ENCODE measurements at regions not wholly inside any gene's neighbourhood (a gene's known extent, or its start where the extent isn't known, plus 50 kb on each side); places are given as distances from the start of the nearest gene placed in this dataset.

GRCh38 chr3:139095803-139096466, 51.2 kb upstream of the PRR23C start:
- no peak for DNase-seq (ENCODE audit: insufficient read length, low spot score)
- no peak for FAIRE-seq
- TF ChIP-seq POLR2A (IDR thresholded peaks at IDR 0.05; ENCODE audit: low read depth, low read length) = no peak

GRCh38 chr3:139096670-139097069, 52.0 kb upstream of the PRR23C start:
- DNase-seq (ENCODE audit: insufficient read length, low spot score) (no peak), FAIRE-seq (no peak)
- no peak for TF ChIP-seq POLR2A (IDR thresholded peaks at IDR 0.05; ENCODE audit: low read depth, low read length)

GRCh38 chr3:139098391-139098790, 53.7 kb upstream of the PRR23C start:
- no peak for TF ChIP-seq POLR2A (IDR thresholded peaks at IDR 0.05; ENCODE audit: low read depth, low read length)
- DNase-seq (ENCODE audit: insufficient read length, low spot score) = no peak
- FAIRE-seq = no peak

- DNase-seq (ENCODE audit: insufficient read length, low spot score) (no peak), FAIRE-seq (no peak)
- TF ChIP-seq POLR2A (IDR thresholded peaks at IDR 0.05; ENCODE audit: low read depth, low read length) = no peak
These were observed 55.5 kb upstream of the PRR23C start for GRCh38 chr3:139099968-139100817.

- TF ChIP-seq POLR2A (IDR thresholded peaks at IDR 0.05; ENCODE audit: low read depth, low read length) = no peak
- FAIRE-seq (no peak), DNase-seq (ENCODE audit: insufficient read length, low spot score) (no peak)
These were observed 56.1 kb upstream of the PRR23C start for GRCh38 chr3:139100821-139101220.

- TF ChIP-seq POLR2A (IDR thresholded peaks at IDR 0.05; ENCODE audit: low read depth, low read length) = no peak
- DNase-seq (ENCODE audit: insufficient read length, low spot score) = no peak
- FAIRE-seq = no peak
These were observed 56.7 kb upstream of the PRR23C start for GRCh38 chr3:139101396-139101795.

GRCh38 chr3:139103484-139103883, 58.8 kb upstream of the PRR23C start:
- TF ChIP-seq POLR2A (IDR thresholded peaks at IDR 0.05; ENCODE audit: low read depth, low read length) = no peak
- DNase-seq (ENCODE audit: insufficient read length, low spot score) = no peak
- FAIRE-seq = no peak

GRCh38 chr3:139104062-139104461, 59.4 kb upstream of the PRR23C start:
- FAIRE-seq (no peak), DNase-seq (ENCODE audit: insufficient read length, low spot score) (no peak)
- no peak for TF ChIP-seq POLR2A (IDR thresholded peaks at IDR 0.05; ENCODE audit: low read depth, low read length)

- DNase-seq (ENCODE audit: insufficient read length, low spot score) (no peak), FAIRE-seq (no peak)
These were observed 60.5 kb upstream of the PRR23C start for GRCh38 chr3:139105154-139105702.

GRCh38 chr3:139106013-139106932, 61.6 kb upstream of the PRR23C start:
- TF ChIP-seq POLR2A (IDR thresholded peaks at IDR 0.05; ENCODE audit: low read depth, low read length) = no peak
- FAIRE-seq (no peak), DNase-seq (ENCODE audit: insufficient read length, low spot score) (no peak)

More at GRCh38 chr3:139105154-139105702, 60.5 kb upstream of the PRR23C start:
- TF ChIP-seq POLR2A (IDR thresholded peaks at IDR 0.05; ENCODE audit: low read depth, low read length) = no peak

- no peak for FAIRE-seq
- DNase-seq (ENCODE audit: insufficient read length, low spot score) = no peak
- no peak for TF ChIP-seq POLR2A (IDR thresholded peaks at IDR 0.05; ENCODE audit: low read depth, low read length)
These were observed 62.9 kb upstream of the PRR23C start for GRCh38 chr3:139107424-139108252.

GRCh38 chr3:139108253-139108969, 63.7 kb upstream of the PRR23C start:
- FAIRE-seq = no peak
- no peak for TF ChIP-seq POLR2A (IDR thresholded peaks at IDR 0.05; ENCODE audit: low read depth, low read length)

More at GRCh38 chr3:139108253-139108969, 63.7 kb upstream of the PRR23C start:
- DNase-seq (ENCODE audit: insufficient read length, low spot score) = no peak
